CD14-positive monocyte (primary cell): ENCODE measurements at regions not wholly inside any gene's neighbourhood (a gene's known extent, or its start where the extent isn't known, plus 50 kb on each side); places are given as distances from the start of the nearest gene placed in this dataset.

Experiments
- DNase-seq, 3 donors: peaks; one replicate each; pipeline ENCODE4 v3.0.0-alpha.2; 2011 to 2022
- H2AFZ ChIP-seq: 2 replicates; pipeline ENCODE4 v1.6.0; 2012; ENCODE audit warnings: mild to moderate bottlenecking, low read depth, low read length, inconsistent platforms; ENCODE audit not compliant: insufficient read depth, poor library complexity, severe bottlenecking
- H3K27ac ChIP-seq, 2 donors: 1 replicate in 1 of 2; 2 replicates in 1 of 2; pipeline ENCODE4 v1.5.1; 2012 to 2013; ENCODE audit warnings: low read length in 2 of 2, control low read depth in 1 of 2, inconsistent platforms in 1 of 2, low read depth in 1 of 2, mild to moderate bottlenecking in 1 of 2
- H3K27me3 ChIP-seq, 2 donors: one replicate each; pipeline versions ENCODE4 v1.6.0 to v1.6.1; 2011 to 2013; ENCODE audit warnings: low read length in 2 of 2; ENCODE audit not compliant: control insufficient read depth in 2 of 2, insufficient read depth in 2 of 2
- H3K36me3 ChIP-seq, 2 donors: replicated peaks in 1 of 2; 1 replicate in 1 of 2; 2 replicates in 1 of 2; pipeline versions ENCODE4 v1.5.1 to v1.6.1; 2012 to 2013; ENCODE audit warnings: low read length in 2 of 2, control low read depth in 1 of 2, inconsistent platforms in 1 of 2, mild to moderate bottlenecking in 1 of 2; ENCODE audit not compliant: insufficient read depth in 2 of 2, control insufficient read depth in 1 of 2
- H3K4me1 ChIP-seq, 2 donors: 1 replicate in 1 of 2; 2 replicates in 1 of 2; pipeline versions ENCODE4 v1.5.1 to v1.6.1; 2012 to 2013; ENCODE audit warnings: low read length in 2 of 2, control low read depth in 1 of 2, inconsistent platforms in 1 of 2, mild to moderate bottlenecking in 1 of 2, moderate library complexity in 1 of 2; ENCODE audit not compliant: insufficient read depth in 2 of 2, control insufficient read depth in 1 of 2
- H3K4me2 ChIP-seq: replicated peaks from 2 replicates; pipeline ENCODE3; 2012; ENCODE audit warnings: low read length, moderate library complexity, mild to moderate bottlenecking; ENCODE audit not compliant: poor library complexity, severe bottlenecking; ENCODE audit errors: extremely low read depth
- H3K4me3 ChIP-seq, 3 experiments: fragments of 200-600 bp in 1 of 3; sonication (generic) in 1 of 3; replicated peaks in 1 of 3; 1 replicate in 2 of 3; 2 replicates in 1 of 3; pipeline ENCODE4 v1.5.1; 2011 to 2013; ENCODE audit warnings: low read length in 3 of 3, mild to moderate bottlenecking in 3 of 3, control low read depth in 2 of 3, low read depth in 2 of 3, inconsistent platforms in 1 of 3, moderate library complexity in 1 of 3
- H3K79me2 ChIP-seq: 2 replicates; pipeline ENCODE4 v1.6.0; 2012; ENCODE audit warnings: mild to moderate bottlenecking, control low read depth, inconsistent platforms, low read length, moderate library complexity; ENCODE audit not compliant: insufficient read depth
- H3K9ac ChIP-seq: 2 replicates; pipeline ENCODE4 v1.6.0; 2017; ENCODE audit warnings: low read length, mild to moderate bottlenecking; ENCODE audit not compliant: insufficient read depth, poor library complexity, severe bottlenecking
- H3K9me3 ChIP-seq, 2 donors: replicated peaks in 1 of 2; 1 replicate in 1 of 2; 2 replicates in 1 of 2; pipeline versions ENCODE4 v1.5.1 to v1.6.1; 2012 to 2013; ENCODE audit warnings: low read length in 2 of 2, control low read depth in 1 of 2; ENCODE audit not compliant: control insufficient read depth in 1 of 2, insufficient read depth in 1 of 2
- H4K20me1 ChIP-seq: 2 replicates; pipeline ENCODE4 v1.6.0; 2012; ENCODE audit warnings: mild to moderate bottlenecking, low read length, control low read depth, moderate library complexity; ENCODE audit not compliant: insufficient read depth
- H3K27ac Mint-ChIP-seq, 7 donors: one replicate each; pipeline ENCODE4 v1.8.0; 2020; ENCODE audit warnings: mild to moderate bottlenecking in 7 of 7, mixed read lengths in 7 of 7, moderate library complexity in 6 of 7, inconsistent platforms in 2 of 7
- H3K27me3 Mint-ChIP-seq, 3 donors: one replicate each; pipeline ENCODE4 v1.8.0; 2021 to 2022; ENCODE audit warnings: low read depth in 3 of 3, mild to moderate bottlenecking in 3 of 3, mixed read lengths in 3 of 3, moderate library complexity in 3 of 3, inconsistent platforms in 1 of 3
- H3K36me3 Mint-ChIP-seq, 2 donors: one replicate each; pipeline ENCODE4 v1.8.0; 2020; ENCODE audit warnings: mixed read lengths in 2 of 2, inconsistent platforms in 1 of 2, mild to moderate bottlenecking in 1 of 2
- H3K4me1 Mint-ChIP-seq: one replicate; pipeline ENCODE4 v1.8.0; 2020; ENCODE audit warnings: mild to moderate bottlenecking, mixed read lengths
- H3K4me3 Mint-ChIP-seq, 2 donors: one replicate each; pipeline ENCODE4 v1.8.0; 2020; ENCODE audit warnings: mild to moderate bottlenecking in 2 of 2, mixed read lengths in 2 of 2, moderate library complexity in 1 of 2
- H3K9me3 Mint-ChIP-seq, 7 donors: one replicate each; pipeline ENCODE4 v1.8.0; 2020 to 2022; ENCODE audit warnings: mixed read lengths in 7 of 7, mild to moderate bottlenecking in 6 of 7, moderate library complexity in 6 of 7, inconsistent platforms in 2 of 7
- WGBS: methylation state at CpG from one replicate; pipeline ENCODE4 v1.1.5; 2013; ENCODE audit warnings: missing lambda C conversion rate; ENCODE audit not compliant: insufficient coverage; 5-methylcytosine and 5-hydroxymethylcytosine counted together
- intact Hi-C, 2 donors: fragments of 100-400 bp; cut with micrococcal nuclease; formaldehyde crosslinking; loops; one replicate each; pipeline versions ENCODE4 v1.15.0 to v1.15.1; 2023
- TF ChIP-seq, protein P1 (sequence below): fragments of 200-600 bp; IDR thresholded peaks from one replicate; pipeline ENCODE4 v1.8.0; 2022; ENCODE audit warnings: antibody characterized with exemption, mild to moderate bottlenecking

DNA sequence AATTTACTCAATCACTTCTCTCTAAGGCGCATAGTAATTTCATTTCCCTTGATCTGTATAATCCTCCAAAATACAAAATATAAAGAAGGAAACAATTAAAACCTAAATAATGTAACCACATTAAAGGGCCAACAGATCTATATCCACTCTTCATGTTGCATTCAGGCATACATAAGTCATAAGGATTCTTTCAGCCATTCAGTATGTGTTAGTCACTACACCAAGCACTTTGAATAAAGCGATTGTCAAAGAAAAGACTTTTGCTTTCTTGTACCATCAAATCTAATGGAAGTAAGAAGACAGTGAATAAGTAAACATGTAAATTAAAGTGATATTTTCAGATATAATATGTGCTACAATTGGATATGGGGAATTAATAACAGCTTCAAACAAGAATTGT is 569.2 kb upstream of the PTPRD start:
- Histone ChIP-seq H3K27me3 (no peaks in the 10 kb centered on the region), H3K9ac (no peak overlapping the region), H3K79me2 (no peaks in the 10 kb centered on the region), H3K4me1 (no peaks in the 10 kb centered on the region), H3K4me2 (no peak overlapping the region), H3K9me3 (peaks cover 0 to 2% of the 10 kb centered on the region in 2 donors), H4K20me1 (no peaks in the 10 kb centered on the region), H3K4me3 (no peak overlapping the region), H3K36me3 (no peaks in the 10 kb centered on the region), H2AFZ (no peak overlapping the region), H3K27ac (no peak overlapping the region)
- no peak for DNase-seq
- WGBS: no CpG with 5 or more reads among the region's 2 CpGs
- Mint-ChIP-seq H3K4me3 (no peak overlapping the region), H3K4me1 (no peaks in the 10 kb centered on the region), H3K36me3 (no peaks in the 10 kb centered on the region), H3K9me3 (peaks cover 0 to 3% (median 0%) of the 10 kb centered on the region in 7 donors), H3K27me3 (no peaks in the 10 kb centered on the region), H3K27ac (no peak overlapping the region)
- intact Hi-C loops: no loop called here
- TF ChIP-seq, protein P1, sequence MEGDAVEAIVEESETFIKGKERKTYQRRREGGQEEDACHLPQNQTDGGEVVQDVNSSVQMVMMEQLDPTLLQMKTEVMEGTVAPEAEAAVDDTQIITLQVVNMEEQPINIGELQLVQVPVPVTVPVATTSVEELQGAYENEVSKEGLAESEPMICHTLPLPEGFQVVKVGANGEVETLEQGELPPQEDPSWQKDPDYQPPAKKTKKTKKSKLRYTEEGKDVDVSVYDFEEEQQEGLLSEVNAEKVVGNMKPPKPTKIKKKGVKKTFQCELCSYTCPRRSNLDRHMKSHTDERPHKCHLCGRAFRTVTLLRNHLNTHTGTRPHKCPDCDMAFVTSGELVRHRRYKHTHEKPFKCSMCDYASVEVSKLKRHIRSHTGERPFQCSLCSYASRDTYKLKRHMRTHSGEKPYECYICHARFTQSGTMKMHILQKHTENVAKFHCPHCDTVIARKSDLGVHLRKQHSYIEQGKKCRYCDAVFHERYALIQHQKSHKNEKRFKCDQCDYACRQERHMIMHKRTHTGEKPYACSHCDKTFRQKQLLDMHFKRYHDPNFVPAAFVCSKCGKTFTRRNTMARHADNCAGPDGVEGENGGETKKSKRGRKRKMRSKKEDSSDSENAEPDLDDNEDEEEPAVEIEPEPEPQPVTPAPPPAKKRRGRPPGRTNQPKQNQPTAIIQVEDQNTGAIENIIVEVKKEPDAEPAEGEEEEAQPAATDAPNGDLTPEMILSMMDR: no peak

DNA sequence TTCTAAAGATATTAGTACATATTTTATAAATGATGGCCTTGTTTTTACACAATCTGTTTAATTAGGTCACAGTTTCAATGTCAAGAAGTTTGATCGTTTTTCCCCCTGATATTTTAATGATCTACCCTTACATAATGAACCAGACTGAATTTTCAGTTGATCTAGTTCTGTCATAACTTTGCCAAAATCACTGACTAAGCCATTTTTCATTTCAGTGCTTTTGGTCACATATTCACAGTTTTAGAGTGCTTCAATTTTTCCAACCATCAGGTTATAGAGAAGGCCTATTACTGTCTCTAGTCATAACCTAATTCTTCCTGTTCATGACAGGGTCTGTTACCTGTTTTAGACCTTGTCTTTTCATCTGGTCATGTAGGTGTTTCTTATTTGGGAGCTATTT is 577.9 kb upstream of the PTPRD start:
- Histone ChIP-seq H3K27ac (no peak overlapping the region), H3K36me3 (no peaks in the 10 kb centered on the region), H2AFZ (no peak overlapping the region), H3K9me3 (peaks cover 10 to 14% of the 10 kb centered on the region in 2 donors), H3K4me2 (no peak overlapping the region), H3K79me2 (no peaks in the 10 kb centered on the region), H3K4me1 (no peaks in the 10 kb centered on the region), H3K4me3 (no peak overlapping the region), H3K27me3 (no peaks in the 10 kb centered on the region), H4K20me1 (no peaks in the 10 kb centered on the region), H3K9ac (no peak overlapping the region)
- no peaks in the 10 kb centered on the region for H3K36me3 Mint-ChIP-seq
- no peak overlapping the region for H3K4me3 Mint-ChIP-seq
- DNase-seq: no peak
- peaks cover 0 to 5% (median 3%) of the 10 kb centered on the region in 7 donors for H3K9me3 Mint-ChIP-seq
- no peak overlapping the region for H3K27ac Mint-ChIP-seq
- TF ChIP-seq, protein P1: no peak
- no CpG with 5 or more reads among the region's 1 CpG for WGBS
- H3K4me1 Mint-ChIP-seq: no peaks in the 10 kb centered on the region
- H3K27me3 Mint-ChIP-seq: no peaks in the 10 kb centered on the region
- intact Hi-C loops: no loop called here
